AG04450 (cell line): ENCODE measurements at regions not wholly inside any gene's neighbourhood (a gene's known extent, or its start where the extent isn't known, plus 50 kb on each side); places are given as distances from the start of the nearest gene placed in this dataset.

Experiments used
- CTCF ChIA-PET: fragments of 300-600, 350-600 bp; formaldehyde crosslinking; extraction: SDS; loops from one replicate; lab custom pipeline; 2022; ENCODE audit warnings: antibody characterized with exemption, inconsistent platforms; lab: Charles Lee
- POLR2A ChIA-PET: fragments of 350-600 bp; formaldehyde crosslinking; extraction: SDS; loops from one replicate; lab custom pipeline; 2021; ENCODE audit warnings: antibody characterized with exemption, inconsistent platforms; lab: Yijun Ruan, JAX
- DNase-seq: peaks from one replicate; pipeline ENCODE4 v3.0.0-alpha.2; 2011; ENCODE audit warnings: low read depth, low spot score
- H3K27ac ChIP-seq: one replicate; pipeline ENCODE4 v1.5.1; 2012; ENCODE audit warnings: low read depth, low read length, control low read depth
- H3K27me3 ChIP-seq: one replicate; pipeline ENCODE4 v1.6.0; 2012; ENCODE audit warnings: low read length; ENCODE audit not compliant: control insufficient read depth, insufficient read depth
- H3K4me3 ChIP-seq: 2 replicates; pipeline ENCODE4 v1.5.1; 2011; ENCODE audit warnings: mild to moderate bottlenecking, low read depth, low read length, control low read depth
- H3K9me3 ChIP-seq: 2 replicates; pipeline ENCODE4 v1.5.1; 2012; ENCODE audit warnings: low read length; ENCODE audit not compliant: control insufficient read depth, insufficient read depth
- CTCF ChIP-seq: IDR thresholded peaks from 2 replicates; pipeline ENCODE4 v1.5.1; 2011; ENCODE audit warnings: low read depth, low read length, control low read depth, inconsistent platforms

DNA sequence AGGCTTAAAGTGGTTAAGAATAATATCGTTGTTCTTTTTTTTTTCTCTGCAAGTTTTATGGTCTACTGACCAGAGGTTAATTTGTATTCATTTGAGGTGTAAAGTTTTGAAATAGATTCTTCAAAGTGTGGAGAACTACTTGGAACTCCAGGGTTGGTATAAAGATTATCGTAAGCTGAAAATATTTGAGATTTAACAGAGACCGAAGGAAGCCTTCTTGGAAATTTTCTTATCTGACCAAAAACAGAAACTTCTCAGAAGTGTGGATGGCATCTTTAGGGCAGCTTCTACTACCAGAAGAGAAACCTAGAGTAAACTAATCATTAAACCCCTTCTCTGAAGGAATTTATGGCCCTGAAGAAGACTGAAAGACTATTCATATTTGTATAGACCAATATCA is 206.8 kb upstream of the MON1B start:
- POLR2A ChIA-PET = no interaction called here
- H3K9me3 ChIP-seq = no peaks in the 10 kb centered on the region
- H3K4me3 ChIP-seq = no peak overlapping the region
- H3K27me3 ChIP-seq = no peaks in the 10 kb centered on the region
- no peak for DNase-seq
- CTCF ChIA-PET = no interaction called here
- TF ChIP-seq CTCF = no peak
- no peak overlapping the region for H3K27ac ChIP-seq

DNA sequence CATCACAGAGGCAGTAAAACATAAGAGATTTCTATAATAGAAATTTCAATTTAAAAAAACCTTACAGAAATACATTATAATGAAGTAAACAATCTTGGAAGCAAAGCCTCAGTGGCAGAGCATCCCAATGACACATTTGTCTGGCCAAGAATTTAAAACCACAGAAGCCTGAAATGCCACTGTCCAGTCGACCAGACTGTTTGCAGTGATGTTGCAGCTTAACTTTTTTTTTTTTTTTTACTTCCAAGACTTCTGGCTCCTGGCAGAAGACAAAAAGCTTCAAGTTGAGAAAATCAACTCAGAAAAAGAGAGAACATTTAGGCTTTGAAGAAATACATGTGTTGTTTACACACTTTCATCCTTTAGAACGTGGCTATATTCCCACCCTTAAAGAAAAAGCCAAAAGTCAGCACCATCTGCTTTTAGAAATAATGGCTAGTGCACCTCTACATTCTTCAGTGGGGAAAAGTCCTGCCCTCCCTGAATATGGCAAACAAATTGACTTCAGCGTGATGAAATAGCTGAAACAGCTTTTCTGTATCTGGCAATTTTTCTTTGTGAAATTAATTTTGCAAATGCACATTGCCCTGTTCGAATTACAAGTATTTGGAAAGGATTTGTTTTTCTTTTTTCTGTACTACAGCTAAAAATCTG is 205.5 kb upstream of the MON1B start:
- no peak for DNase-seq
- CTCF ChIA-PET = interaction anchor here (0.6 kb wide), 1 partner anchor 1158 kb away, joined by 5 read pairs; no protein-coding TSS in a partner anchor
- Histone ChIP-seq H3K27me3 (no peaks in the 10 kb centered on the region), H3K4me3 (no peak overlapping the region), H3K27ac (no peak overlapping the region), H3K9me3 (no peaks in the 10 kb centered on the region)
- no peak for TF ChIP-seq CTCF
- POLR2A ChIA-PET = no interaction called here

DNA sequence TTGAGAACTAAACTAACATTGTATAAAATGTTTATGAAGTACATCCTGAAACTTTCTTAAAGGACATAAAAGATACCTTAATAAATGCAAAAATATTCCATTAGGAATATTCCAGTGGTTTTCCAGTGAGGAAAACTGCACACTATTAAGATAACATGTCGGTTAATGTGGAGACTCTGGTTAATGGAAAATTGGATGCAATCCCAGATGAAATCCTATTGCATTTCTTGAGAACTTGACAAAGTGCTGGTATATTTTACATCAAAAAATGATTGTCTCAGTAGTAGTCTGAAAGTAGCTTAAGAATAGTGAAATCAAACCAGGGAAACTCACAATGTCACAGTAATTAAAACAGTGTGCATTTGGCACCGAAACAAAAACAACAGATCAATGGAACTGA is 202.5 kb upstream of the MON1B start:
- Histone ChIP-seq H3K9me3 (no peaks in the 10 kb centered on the region), H3K27ac (no peak overlapping the region), H3K4me3 (no peak overlapping the region), H3K27me3 (no peaks in the 10 kb centered on the region)
- CTCF ChIA-PET = no interaction called here
- POLR2A ChIA-PET = no interaction called here
- TF ChIP-seq CTCF = no peak
- no peak for DNase-seq

DNA sequence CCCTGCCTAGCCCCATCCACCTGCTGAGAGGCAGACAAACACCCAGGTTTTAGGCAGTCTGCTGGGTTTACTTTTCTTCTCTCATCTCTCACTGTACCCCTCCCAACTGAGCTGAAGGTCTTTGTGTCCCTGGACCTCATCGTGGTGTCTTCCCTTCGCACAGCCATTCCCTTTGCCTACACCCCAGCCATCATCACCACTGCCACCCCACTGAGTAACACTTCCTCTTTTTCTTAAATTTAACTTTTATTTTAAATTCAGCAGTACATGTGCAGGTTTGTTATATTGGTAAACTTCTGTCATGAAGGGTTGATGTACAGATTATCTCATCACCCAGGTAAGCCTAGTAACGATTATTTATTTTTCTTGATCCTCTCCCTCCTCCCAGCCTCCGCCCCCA is 188.3 kb upstream of the MON1B start:
- no peak for TF ChIP-seq CTCF
- POLR2A ChIA-PET = no interaction called here
- Histone ChIP-seq H3K9me3 (no peaks in the 10 kb centered on the region), H3K27ac (no peak overlapping the region), H3K27me3 (no peaks in the 10 kb centered on the region), H3K4me3 (no peak overlapping the region)
- DNase-seq = no peak
- CTCF ChIA-PET = no interaction called here

- no peak for DNase-seq
- POLR2A ChIA-PET = no interaction called here
- Histone ChIP-seq H3K27ac (no peak overlapping the region), H3K4me3 (no peak overlapping the region), H3K27me3 (no peaks in the 10 kb centered on the region), H3K9me3 (no peaks in the 10 kb centered on the region)
- no peak for TF ChIP-seq CTCF
- CTCF ChIA-PET = no interaction called here
Observed at GRCh38 chr16:77009453-77009852, 181.5 kb upstream of the MON1B start.
